BE2C (cell line): ENCODE measurements at regions not wholly inside any gene's neighbourhood (a gene's known extent, or its start where the extent isn't known, plus 50 kb on each side); places are given as distances from the start of the nearest gene placed in this dataset.
"Not testable (repeated sequence)": the region's sequence is repeated elsewhere in the genome, so short reads cannot be mapped to it uniquely, and the experiment has no call there.

ENCODE experiments used
- DNase-seq: peaks from one replicate; pipeline ENCODE4 v3.0.0-alpha.2; 2020
- H3K27me3 ChIP-seq: fragments of 250-450 bp; sonication (Bioruptor Pico); 2 replicates; pipeline ENCODE4 v1.5.1; 2020; ENCODE audit warnings: mild to moderate bottlenecking
- H3K36me3 ChIP-seq: fragments of 250-450 bp; sonication (Bioruptor Pico); 2 replicates; pipeline ENCODE4 v1.5.1; 2020; ENCODE audit warnings: mild to moderate bottlenecking
- H3K4me1 ChIP-seq: fragments of 250-450 bp; sonication (Bioruptor Pico); 2 replicates; pipeline ENCODE4 v1.5.1; 2020
- H3K4me3 ChIP-seq: 2 replicates; pipeline ENCODE4 v1.5.1; 2011; ENCODE audit warnings: low read depth, low read length
- H3K9me3 ChIP-seq: fragments of 250-450 bp; sonication (Bioruptor Pico); 2 replicates; pipeline ENCODE4 v1.5.1; 2020
- CTCF ChIP-seq: IDR thresholded peaks from 2 replicates; pipeline ENCODE4 v1.5.1; 2012; ENCODE audit warnings: mild to moderate bottlenecking, low read depth, low read length

- DNase-seq: no peak
- Histone ChIP-seq H3K27me3 (no peaks in the 10 kb centered on the region), H3K4me3 (no peak overlapping the region), H3K4me1 (no peaks in the 10 kb centered on the region), H3K36me3 (no peaks in the 10 kb centered on the region), H3K9me3 (no peaks in the 10 kb centered on the region)
- TF ChIP-seq CTCF: no peak
These were observed 239.6 kb downstream of the TMEM161B start for GRCh38 chr5:88029011-88029410.

- Histone ChIP-seq H3K36me3 (no peaks in the 10 kb centered on the region), H3K4me1 (no peaks in the 10 kb centered on the region), H3K27me3 (no peaks in the 10 kb centered on the region), H3K4me3 (no peak overlapping the region), H3K9me3 (no peaks in the 10 kb centered on the region)
- DNase-seq: no peak
- 0 out of 2 replicates have a peak, but pooled peaks have one; percentile 10 for TF ChIP-seq CTCF
These were observed 247.5 kb downstream of the TMEM161B start for GRCh38 chr5:88021141-88021540.

- H3K36me3 ChIP-seq, H3K4me3 ChIP-seq, H3K4me1 ChIP-seq, H3K27me3 ChIP-seq, H3K9me3 ChIP-seq, DNase-seq: not testable (repeated sequence)
These were observed 253.7 kb downstream of the TMEM161B start for GRCh38 chr5:88014984-88015383.

GRCh38 chr5:88000877-88001276, 267.8 kb downstream of the TMEM161B start:
- H3K9me3 ChIP-seq: no peaks in the 10 kb centered on the region
- no peaks in the 10 kb centered on the region for H3K4me1 ChIP-seq
- DNase-seq: no peak
- no peak overlapping the region for H3K4me3 ChIP-seq
- H3K36me3 ChIP-seq: no peaks in the 10 kb centered on the region
- H3K27me3 ChIP-seq: no peaks in the 10 kb centered on the region
- TF ChIP-seq CTCF: no peak

- no peak overlapping the region for H3K4me3 ChIP-seq
- no peak for TF ChIP-seq CTCF
These were observed 271.0 kb downstream of the TMEM161B start for GRCh38 chr5:87997662-87998061.

GRCh38 chr5:87966213-87966612, 302.4 kb downstream of the TMEM161B start:
- no peaks in the 10 kb centered on the region for H3K27me3 ChIP-seq
- TF ChIP-seq CTCF: no peak

More at GRCh38 chr5:87997662-87998061, 271.0 kb downstream of the TMEM161B start:
- H3K36me3 ChIP-seq: no peaks in the 10 kb centered on the region
- H3K4me1 ChIP-seq: no peaks in the 10 kb centered on the region
- no peak for DNase-seq
- H3K9me3 ChIP-seq: no peaks in the 10 kb centered on the region
- H3K27me3 ChIP-seq: no peaks in the 10 kb centered on the region

GRCh38 chr5:87954121-87954520, 314.5 kb downstream of the TMEM161B start:
- Histone ChIP-seq H3K4me1 (no peaks in the 10 kb centered on the region), H3K27me3 (no peaks in the 10 kb centered on the region), H3K36me3 (no peaks in the 10 kb centered on the region), H3K9me3 (no peaks in the 10 kb centered on the region), H3K4me3 (no peak overlapping the region)
- no peak for TF ChIP-seq CTCF
- no peak for DNase-seq

More at GRCh38 chr5:87966213-87966612, 302.4 kb downstream of the TMEM161B start:
- Histone ChIP-seq H3K4me3 (no peak overlapping the region), H3K9me3 (no peaks in the 10 kb centered on the region), H3K4me1 (no peaks in the 10 kb centered on the region), H3K36me3 (no peaks in the 10 kb centered on the region)
- DNase-seq: no peak
